NCI-H345 treated with DMSO at 0.1 percent for 48 hours (cell line): ENCODE measurements at regions not wholly inside any gene's neighbourhood (a gene's known extent, or its start where the extent isn't known, plus 50 kb on each side); places are given as distances from the start of the nearest gene placed in this dataset.
A peak's percentile ranks its signal among the peaks of the same experiment; 100 is the strongest.

Source experiments
- DNase-seq: peaks from one replicate; lab custom pipeline; 2025; ENCODE audit not compliant: unreplicated experiment; lab: John Stamatoyannopoulos, UW

GRCh38 chr18:34977838-34978532 lies 63.2 kb upstream of the MAPRE2 start:
- peak; percentile 17 for DNase-seq

GRCh38 chr18:34978533-34978893 lies 62.7 kb upstream of the MAPRE2 start:
- no peak for DNase-seq

- peak; percentile 48 for DNase-seq
These were observed 62.1 kb upstream of the MAPRE2 start for GRCh38 chr18:34978953-34979608.

- no peak for DNase-seq
These were observed 59.7 kb upstream of the MAPRE2 start for GRCh38 chr18:34981487-34981886.

- no peak for DNase-seq
These were observed 55.2 kb upstream of the MAPRE2 start for GRCh38 chr18:34985963-34986362.

GRCh38 chr18:34990597-34990996 lies 50.6 kb upstream of the MAPRE2 start:
- DNase-seq: no peak

- no peak for DNase-seq
These were observed 50.1 kb upstream of the MAPRE2 start for GRCh38 chr18:34991152-34991551.
